A549 (cell line): ENCODE measurements at regions not wholly inside any gene's neighbourhood (a gene's known extent, or its start where the extent isn't known, plus 50 kb on each side); places are given as distances from the start of the nearest gene placed in this dataset.

Source experiments
- ATAC-seq, 2 experiments: fragments of 200-7000 bp in 1 of 2; fragments of >200 bp in 1 of 2; cut with Nextera tagmentation in 1 of 2; cut with Tn5 transposase in 1 of 2; 3 replicates each; pipeline versions ENCODE4 v1.8.0 to v1.9.1; 2018 to 2020; ENCODE audit warnings: mild to moderate bottlenecking in 1 of 2, moderate library complexity in 1 of 2
- CTCF ChIA-PET: fragments of 300-600 bp; sonication (Branson Sonifier 250); formaldehyde crosslinking; extraction: SDS; loops from one replicate; lab custom pipeline; 2021; ENCODE audit warnings: antibody characterized with exemption, inconsistent platforms; lab: Yijun Ruan, JAX
- POLR2A ChIA-PET: fragments of 350-600 bp; formaldehyde crosslinking; extraction: SDS; loops from one replicate; lab custom pipeline; 2021; ENCODE audit warnings: antibody characterized with exemption, inconsistent platforms; lab: Yijun Ruan, JAX
- DNase-seq, 2 experiments: peaks; one replicate each; pipeline versions ENCODE4 v3.0.0 to v3.0.0-alpha.2; 2011 to 2016; ENCODE audit warnings: low read depth in 1 of 2, low spot score in 1 of 2
- FAIRE-seq: peaks from 2 replicates; lab custom pipeline; 2011; peaks lifted over from hg19 to GRCh38; lab: Jason Lieb, UNC
- H3K27ac ChIP-seq, 2 experiments: fragments of >200 bp; sonication (Bioruptor Twin); formaldehyde crosslinking; 3 replicates each; pipeline ENCODE4 v1.5.1; 2016 to 2017
- H3K4me1 ChIP-seq: fragments of >200 bp; sonication (Bioruptor Twin); formaldehyde crosslinking; 3 replicates; pipeline ENCODE4 v1.6.1; 2016
- H3K4me2 ChIP-seq: fragments of >200 bp; sonication (Bioruptor Twin); formaldehyde crosslinking; 3 replicates; pipeline ENCODE4 v1.6.1; 2016
- H3K4me3 ChIP-seq: fragments of >200 bp; sonication (Bioruptor Twin); formaldehyde crosslinking; 3 replicates; pipeline ENCODE4 v1.5.1; 2016
- H3K9me3 ChIP-seq: fragments of >200 bp; sonication (Bioruptor Twin); formaldehyde crosslinking; 3 replicates; pipeline ENCODE4 v1.6.1; 2016
- BHLHE40 ChIP-seq: IDR thresholded peaks from 2 replicates; pipeline ENCODE4 v1.6.1; 2012; ENCODE audit warnings: low read depth, low read length, inconsistent platforms
- CBX2 ChIP-seq: fragments of 200-600 bp; sonication (generic); IDR thresholded peaks from 2 replicates; pipeline ENCODE4 v1.6.1; 2016; ENCODE audit warnings: low read depth, mild to moderate bottlenecking, borderline replicate concordance
- CBX8 ChIP-seq: fragments of 200-600 bp; sonication (generic); IDR thresholded peaks from 2 replicates; pipeline ENCODE4 v1.6.1; 2016
- CTCF ChIP-seq: fragments of >200 bp; sonication (Bioruptor Twin); formaldehyde crosslinking; IDR thresholded peaks from 3 replicates; pipeline ENCODE4 v1.5.1; 2016
- EP300 ChIP-seq, 2 experiments: fragments of >200 bp; sonication (Bioruptor Twin); formaldehyde crosslinking; IDR thresholded peaks; 2 replicates in 1 of 2; 3 replicates in 1 of 2; pipeline ENCODE4 v1.6.1; 2016 to 2017
- FOSB ChIP-seq: fragments of 250-450 bp; sonication (Bioruptor Pico); IDR thresholded peaks from 2 replicates; pipeline ENCODE4 v1.5.0; 2020; ENCODE audit warnings: mild to moderate bottlenecking, moderate library complexity
- HMGXB4 ChIP-seq: fragments of 250-450 bp; sonication (Bioruptor Pico); IDR thresholded peaks from 2 replicates; pipeline ENCODE4 v1.5.0; 2021; ENCODE audit warnings: mild to moderate bottlenecking, moderate library complexity, borderline replicate concordance
- HOXA7 ChIP-seq: fragments of 250-450 bp; sonication (Bioruptor Pico); IDR thresholded peaks from 2 replicates; pipeline ENCODE4 v1.5.0; 2020; ENCODE audit warnings: mild to moderate bottlenecking, moderate library complexity
- HOXB13 ChIP-seq: fragments of 250-450 bp; sonication (Bioruptor Pico); IDR thresholded peaks from 2 replicates; pipeline ENCODE4 v1.5.0; 2020; ENCODE audit warnings: low read depth, mild to moderate bottlenecking, moderate library complexity
- HOXB5 ChIP-seq: fragments of 250-450 bp; sonication (Bioruptor Pico); IDR thresholded peaks from 2 replicates; pipeline ENCODE4 v1.5.0; 2020; ENCODE audit warnings: mild to moderate bottlenecking, moderate library complexity
- KDM5A ChIP-seq: fragments of 200-600 bp; sonication (generic); IDR thresholded peaks from 2 replicates; pipeline ENCODE4 v1.6.1; 2016; ENCODE audit warnings: antibody characterized with exemption, mild to moderate bottlenecking
- MAFK ChIP-seq: fragments of 450-650 bp; IDR thresholded peaks from 2 replicates; pipeline ENCODE4 v1.6.1; 2014; ENCODE audit not compliant: partially characterized antibody
- MAZ ChIP-seq: fragments of 150-350 bp; IDR thresholded peaks from 2 replicates; pipeline ENCODE4 v1.6.1; 2014; ENCODE audit warnings: antibody characterized with exemption, low read depth, low read length, borderline replicate concordance
- MYC ChIP-seq: IDR thresholded peaks from 2 replicates; pipeline ENCODE4 v1.6.1; 2012; ENCODE audit warnings: mild to moderate bottlenecking, inconsistent platforms, low read length, improper control_type of control experiment, borderline replicate concordance
- NPAS2 ChIP-seq: fragments of 250-450 bp; sonication (Bioruptor Pico); IDR thresholded peaks from 2 replicates; pipeline ENCODE4 v1.8.0; 2022; ENCODE audit warnings: mild to moderate bottlenecking, moderate library complexity, borderline replicate concordance
- PHF8 ChIP-seq: fragments of 200-600 bp; sonication (generic); IDR thresholded peaks from 2 replicates; pipeline ENCODE4 v1.6.1; 2016; ENCODE audit warnings: low read depth, mild to moderate bottlenecking, antibody characterized with exemption, moderate library complexity, borderline replicate concordance
- RNF2 ChIP-seq: fragments of 200-600 bp; sonication (generic); IDR thresholded peaks from 2 replicates; pipeline ENCODE4 v1.6.1; 2016; ENCODE audit warnings: low read depth, mild to moderate bottlenecking, antibody characterized with exemption, moderate library complexity, borderline replicate concordance
- ZC3H11A ChIP-seq: fragments of 450-650 bp; IDR thresholded peaks from 2 replicates; pipeline ENCODE4 v1.6.1; 2014; ENCODE audit warnings: antibody characterized with exemption, mild to moderate bottlenecking
- ZFP36 ChIP-seq: fragments of 450-650 bp; IDR thresholded peaks from 2 replicates; pipeline ENCODE4 v1.6.1; 2014; ENCODE audit warnings: borderline replicate concordance; ENCODE audit not compliant: partially characterized antibody
- ZNF302 ChIP-seq: fragments of 250-450 bp; sonication (Bioruptor Pico); IDR thresholded peaks from 2 replicates; pipeline ENCODE4 v1.9.0; 2021; ENCODE audit warnings: inconsistent platforms, mild to moderate bottlenecking, moderate library complexity
- WGBS: methylation state at CpG from one replicate; pipeline ENCODE4 v1.1.6; 2017; ENCODE audit errors: missing lambda C conversion rate; 5-methylcytosine and 5-hydroxymethylcytosine counted together
- TF ChIP-seq, protein P1 (sequence below): fragments of >200 bp; sonication (Bioruptor Twin); formaldehyde crosslinking; IDR thresholded peaks from 3 replicates; pipeline ENCODE4 v1.6.1; 2016
- TF ChIP-seq, protein P2 (sequence below): fragments of 200-600 bp; sonication (generic); IDR thresholded peaks from 2 replicates; pipeline ENCODE4 v1.6.1; 2016; ENCODE audit warnings: antibody characterized with exemption, mild to moderate bottlenecking, moderate library complexity
- TF ChIP-seq, protein P3 (sequence below): IDR thresholded peaks from 2 replicates; pipeline ENCODE4 v1.6.1; 2012; ENCODE audit warnings: low read depth, borderline replicate concordance

- no peak overlapping the region for H3K4me3 ChIP-seq
- no peak overlapping the region for H3K27ac ChIP-seq
- ATAC-seq (no peak), DNase-seq (no peak), FAIRE-seq (no peak)
- CTCF ChIA-PET: interaction anchor here (0.6 to 1.0 kb wide), 2 partner anchors 17 to 226 kb away, joined by 3 read pairs; no protein-coding TSS in a partner anchor
- no peak overlapping the region for H3K4me2 ChIP-seq
- WGBS: 28% methylated on average over 2 of the region's 2 CpGs
- H3K9me3 ChIP-seq: 0 out of 3 replicates have a peak, but pooled peaks cover 4% of the 10 kb centered on the region
- POLR2A ChIA-PET: no interaction called here
- TF ChIP-seq, protein P1, sequence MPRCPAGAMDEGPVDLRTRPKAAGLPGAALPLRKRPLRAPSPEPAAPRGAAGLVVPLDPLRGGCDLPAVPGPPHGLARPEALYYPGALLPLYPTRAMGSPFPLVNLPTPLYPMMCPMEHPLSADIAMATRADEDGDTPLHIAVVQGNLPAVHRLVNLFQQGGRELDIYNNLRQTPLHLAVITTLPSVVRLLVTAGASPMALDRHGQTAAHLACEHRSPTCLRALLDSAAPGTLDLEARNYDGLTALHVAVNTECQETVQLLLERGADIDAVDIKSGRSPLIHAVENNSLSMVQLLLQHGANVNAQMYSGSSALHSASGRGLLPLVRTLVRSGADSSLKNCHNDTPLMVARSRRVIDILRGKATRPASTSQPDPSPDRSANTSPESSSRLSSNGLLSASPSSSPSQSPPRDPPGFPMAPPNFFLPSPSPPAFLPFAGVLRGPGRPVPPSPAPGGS: no peak
- TF ChIP-seq FOSB: no peak
- no peak for TF ChIP-seq ZFP36
- TF ChIP-seq HOXB13 (CRISPR knock-in tag): no peak
- no peak for TF ChIP-seq MAFK
- TF ChIP-seq ZC3H11A: no peak
- TF ChIP-seq PHF8: no peak
- no peak for TF ChIP-seq EP300 (IDR thresholded peaks at IDR 0.05)
- no peak for TF ChIP-seq NPAS2 (CRISPR knock-in tag)
- TF ChIP-seq HOXA7 (CRISPR knock-in tag): no peak
- no peak for TF ChIP-seq CBX8
- no peak for TF ChIP-seq MAZ
- TF ChIP-seq CTCF: no peak
- no peak for TF ChIP-seq HMGXB4 (CRISPR knock-in tag)
- no peak for TF ChIP-seq ZNF302 (CRISPR knock-in tag)
- no peak for TF ChIP-seq RNF2
- no peaks in the 10 kb centered on the region for H3K4me1 ChIP-seq
Observed at GRCh38 chr5:54629115-54629514, 111.6 kb downstream of the SNX18 start.

DNA sequence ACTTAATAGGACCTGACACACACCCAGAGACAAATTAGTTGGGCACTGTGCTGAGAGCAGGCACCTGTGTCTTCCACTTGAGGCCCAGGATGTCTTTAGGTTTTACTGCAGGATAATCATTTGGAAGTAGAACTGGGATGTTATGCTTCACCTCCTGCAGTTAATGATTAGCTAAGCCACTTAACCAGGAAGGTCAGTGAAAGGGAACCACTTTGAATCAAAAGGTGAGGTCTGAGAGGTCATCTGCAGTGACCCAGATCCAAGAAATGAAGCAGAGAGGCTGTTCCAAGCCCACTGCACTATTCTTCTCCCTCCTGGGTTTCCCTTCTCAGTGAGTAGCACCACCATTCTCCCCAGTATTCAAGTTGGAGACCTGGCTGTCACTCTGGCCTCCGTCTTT, 110.5 kb downstream of the SNX18 start:
- Histone ChIP-seq H3K9me3 (0 out of 3 replicates have a peak, but pooled peaks cover 4% of the 10 kb centered on the region), H3K4me1 (no peaks in the 10 kb centered on the region), H3K4me2 (no peak overlapping the region), H3K27ac (no peak overlapping the region), H3K4me3 (no peak overlapping the region)
- ChIA-PET CTCF (interaction anchor here (1.0 kb wide), 1 partner anchor 18 kb away, joined by 3 read pairs; no protein-coding TSS in a partner anchor), POLR2A (no interaction called here)
- TF ChIP-seq HOXB5 (CRISPR knock-in tag): no peak
- TF ChIP-seq BHLHE40: no peak
- no peak for TF ChIP-seq HMGXB4 (CRISPR knock-in tag)
- no peak for TF ChIP-seq KDM5A
- TF ChIP-seq MYC: no peak
- no peak for TF ChIP-seq PHF8
- TF ChIP-seq, protein P2, sequence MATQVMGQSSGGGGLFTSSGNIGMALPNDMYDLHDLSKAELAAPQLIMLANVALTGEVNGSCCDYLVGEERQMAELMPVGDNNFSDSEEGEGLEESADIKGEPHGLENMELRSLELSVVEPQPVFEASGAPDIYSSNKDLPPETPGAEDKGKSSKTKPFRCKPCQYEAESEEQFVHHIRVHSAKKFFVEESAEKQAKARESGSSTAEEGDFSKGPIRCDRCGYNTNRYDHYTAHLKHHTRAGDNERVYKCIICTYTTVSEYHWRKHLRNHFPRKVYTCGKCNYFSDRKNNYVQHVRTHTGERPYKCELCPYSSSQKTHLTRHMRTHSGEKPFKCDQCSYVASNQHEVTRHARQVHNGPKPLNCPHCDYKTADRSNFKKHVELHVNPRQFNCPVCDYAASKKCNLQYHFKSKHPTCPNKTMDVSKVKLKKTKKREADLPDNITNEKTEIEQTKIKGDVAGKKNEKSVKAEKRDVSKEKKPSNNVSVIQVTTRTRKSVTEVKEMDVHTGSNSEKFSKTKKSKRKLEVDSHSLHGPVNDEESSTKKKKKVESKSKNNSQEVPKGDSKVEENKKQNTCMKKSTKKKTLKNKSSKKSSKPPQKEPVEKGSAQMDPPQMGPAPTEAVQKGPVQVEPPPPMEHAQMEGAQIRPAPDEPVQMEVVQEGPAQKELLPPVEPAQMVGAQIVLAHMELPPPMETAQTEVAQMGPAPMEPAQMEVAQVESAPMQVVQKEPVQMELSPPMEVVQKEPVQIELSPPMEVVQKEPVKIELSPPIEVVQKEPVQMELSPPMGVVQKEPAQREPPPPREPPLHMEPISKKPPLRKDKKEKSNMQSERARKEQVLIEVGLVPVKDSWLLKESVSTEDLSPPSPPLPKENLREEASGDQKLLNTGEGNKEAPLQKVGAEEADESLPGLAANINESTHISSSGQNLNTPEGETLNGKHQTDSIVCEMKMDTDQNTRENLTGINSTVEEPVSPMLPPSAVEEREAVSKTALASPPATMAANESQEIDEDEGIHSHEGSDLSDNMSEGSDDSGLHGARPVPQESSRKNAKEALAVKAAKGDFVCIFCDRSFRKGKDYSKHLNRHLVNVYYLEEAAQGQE: no peak
- no peak for TF ChIP-seq EP300 (IDR thresholded peaks at IDR 0.05)
- TF ChIP-seq MAZ: no peak
- no peak for TF ChIP-seq CBX2
- TF ChIP-seq RNF2: no peak
- TF ChIP-seq, protein P3, sequence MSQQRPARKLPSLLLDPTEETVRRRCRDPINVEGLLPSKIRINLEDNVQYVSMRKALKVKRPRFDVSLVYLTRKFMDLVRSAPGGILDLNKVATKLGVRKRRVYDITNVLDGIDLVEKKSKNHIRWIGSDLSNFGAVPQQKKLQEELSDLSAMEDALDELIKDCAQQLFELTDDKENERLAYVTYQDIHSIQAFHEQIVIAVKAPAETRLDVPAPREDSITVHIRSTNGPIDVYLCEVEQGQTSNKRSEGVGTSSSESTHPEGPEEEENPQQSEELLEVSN: no peak
- TF ChIP-seq ZFP36: no peak
- 10% methylated on average over 1 of the region's 1 CpG for whole genome bisulfite sequencing
- FAIRE-seq: no peak
- ATAC-seq: no peak
- no peak for DNase-seq
